ENCODE measurements at regions not wholly inside any gene's neighbourhood (a gene's known extent, or its start where the extent isn't known, plus 50 kb on each side); places are given as distances from the start of the nearest gene placed in this dataset.
"Not testable (repeated sequence)": the region's sequence is repeated elsewhere in the genome, so short reads cannot be mapped to it uniquely, and the experiment has no call there.

DNA sequence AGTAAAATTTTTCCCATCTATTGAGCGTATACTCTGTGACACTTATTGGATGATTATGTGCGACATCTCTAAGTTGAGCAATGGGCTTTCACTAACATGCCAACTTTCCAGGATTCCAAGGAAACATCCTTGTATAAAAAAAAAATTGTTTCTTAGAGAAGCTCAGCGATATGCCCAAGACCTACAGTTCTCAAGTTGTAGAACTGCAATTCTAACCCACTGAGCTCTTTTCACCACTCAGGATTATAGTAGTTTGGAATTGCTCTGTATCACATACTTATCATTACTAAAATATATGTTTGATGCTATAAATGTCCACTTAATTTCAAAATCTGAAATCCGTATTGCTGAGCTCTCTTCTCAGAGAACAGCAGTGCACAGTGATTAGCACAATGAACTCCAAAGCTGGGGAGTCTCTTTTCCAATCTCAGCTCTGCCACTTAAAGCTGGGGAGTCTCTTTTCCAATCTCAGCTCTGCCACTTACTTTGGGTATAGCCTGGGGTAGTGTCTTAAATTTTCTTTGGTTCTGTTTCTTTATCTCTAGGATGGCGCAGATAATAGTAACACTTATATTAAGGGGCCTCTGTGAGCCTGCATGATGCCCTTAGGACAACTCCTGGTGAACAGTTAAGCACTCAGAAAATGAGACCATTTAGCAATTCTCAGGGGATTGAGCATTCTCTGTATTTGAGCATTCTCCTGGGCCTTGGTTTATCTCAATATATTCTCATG lies 1722.2 kb upstream of the AGA start:
- DNase-seq = no peak

DNA sequence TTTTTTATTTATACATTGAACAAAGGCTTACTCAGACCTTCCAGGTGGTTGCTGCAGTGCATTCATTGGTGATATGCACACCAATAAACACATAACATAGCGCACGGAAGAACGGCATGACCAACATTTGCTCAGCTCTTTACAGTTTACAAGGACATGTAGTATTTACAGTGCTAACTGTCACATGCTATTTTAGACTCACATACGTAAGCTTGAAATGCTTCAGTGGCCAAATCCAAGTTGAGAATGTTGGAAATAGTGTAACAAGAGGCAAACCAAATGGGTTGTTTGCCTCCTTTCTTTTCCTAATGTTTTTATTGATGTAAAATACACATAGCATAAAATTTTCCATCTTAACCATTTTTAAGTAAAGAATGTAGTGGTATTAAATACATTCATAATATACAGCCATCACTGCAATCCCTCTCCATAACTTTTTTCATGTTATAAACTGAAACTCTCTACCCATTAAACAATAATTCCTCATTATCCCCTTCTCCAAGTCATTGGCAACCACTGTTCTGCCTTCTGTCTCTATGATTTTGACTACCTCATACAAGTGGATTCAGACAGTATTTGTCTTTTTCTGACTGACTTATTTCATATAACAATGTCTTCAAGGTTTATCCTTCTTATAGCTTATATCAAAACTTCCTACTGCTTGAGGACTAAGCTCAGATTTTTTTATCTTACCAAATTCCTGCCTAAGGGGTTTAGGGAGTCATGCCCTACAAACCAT lies 1722.9 kb upstream of the AGA start:
- DNase-seq = no peak

DNA sequence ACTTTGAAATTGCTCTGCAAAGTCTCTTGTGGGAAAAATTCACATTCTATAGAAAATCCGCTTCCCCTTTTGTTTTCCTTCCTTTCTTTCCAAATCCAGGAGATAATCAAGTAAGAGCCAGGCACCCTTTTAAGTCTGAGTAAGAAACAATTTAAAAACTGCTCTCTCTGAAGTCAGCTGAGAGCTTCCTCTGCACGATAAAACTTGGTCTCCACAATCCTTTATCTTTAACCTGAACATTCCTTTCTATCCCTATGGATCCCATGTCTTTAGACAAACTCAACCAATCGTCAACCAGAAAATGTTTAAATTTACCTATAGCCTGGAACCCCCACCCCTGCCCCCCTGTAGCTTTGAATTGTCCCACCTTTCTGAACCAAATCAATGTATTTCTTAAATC lies 1723.6 kb upstream of the AGA start:
- no peak for DNase-seq

DNA sequence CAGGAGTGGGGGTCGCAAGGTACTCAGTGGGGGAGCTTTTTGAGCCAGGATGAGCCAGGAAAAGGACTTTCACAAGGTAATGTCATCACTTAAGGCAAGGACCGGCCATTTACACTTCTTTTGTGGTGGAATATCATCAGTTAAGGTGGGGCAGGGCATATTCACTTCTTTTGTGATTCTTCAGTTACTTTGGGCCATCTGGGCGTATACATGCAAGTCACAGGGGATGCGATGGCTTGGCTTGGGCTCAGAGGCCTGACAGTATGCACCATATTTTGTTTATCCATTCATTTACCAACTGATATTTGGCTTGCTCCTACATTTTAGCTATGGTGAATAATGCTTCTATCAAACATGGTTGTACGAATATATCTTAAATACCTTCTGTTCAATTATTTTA lies 1728.1 kb upstream of the AGA start:
- DNase-seq = not testable (repeated sequence)

DNA sequence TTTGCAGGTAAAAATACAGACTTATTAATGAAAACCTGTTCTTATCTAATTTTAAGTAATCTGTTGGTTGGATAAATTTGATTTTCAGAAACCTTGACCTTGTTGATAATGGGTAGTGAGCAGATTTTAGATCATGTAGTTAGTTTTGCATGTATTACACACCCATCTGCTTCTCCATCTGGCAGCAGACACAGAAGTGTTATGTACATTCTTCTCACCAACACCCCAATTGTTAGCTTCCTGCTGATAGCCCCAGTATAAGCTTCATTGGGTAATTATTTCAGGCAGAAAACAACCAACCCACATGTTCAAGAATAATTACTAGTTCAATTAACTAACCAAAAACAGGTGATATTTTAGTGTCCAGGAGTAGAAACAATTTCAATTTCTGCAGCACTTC lies 1740.5 kb upstream of the AGA start:
- DNase-seq = no peak

- DNase-seq = no peak
Observed at GRCh38 chr4:179195887-179196286, 1753.7 kb upstream of the AGA start.

DNA sequence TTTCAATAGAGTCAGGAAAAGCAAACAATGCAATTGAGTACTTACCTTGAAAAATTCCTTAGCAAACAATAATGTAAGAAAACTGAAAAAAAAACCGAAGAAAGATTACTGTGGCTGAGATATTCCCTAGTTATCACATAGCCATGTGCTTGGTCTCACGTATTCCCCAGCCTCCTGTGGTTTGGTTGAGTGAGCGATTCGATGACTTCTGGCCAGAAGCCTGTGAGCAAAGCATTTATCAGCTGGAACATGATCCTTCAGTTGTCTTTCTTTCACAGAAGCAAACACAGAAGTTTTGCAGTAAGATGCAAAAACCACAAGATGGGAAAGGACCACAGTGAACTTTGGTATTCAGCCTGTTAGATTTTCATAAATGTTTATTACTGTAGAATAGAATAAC lies 1754.3 kb upstream of the AGA start:
- DNase-seq = no peak

- no peak for DNase-seq
Observed at GRCh38 chr4:179200681-179201080, 1758.4 kb upstream of the AGA start.

- DNase-seq = no peak
Observed at GRCh38 chr4:179225594-179225993, 1783.4 kb upstream of the AGA start.

DNA sequence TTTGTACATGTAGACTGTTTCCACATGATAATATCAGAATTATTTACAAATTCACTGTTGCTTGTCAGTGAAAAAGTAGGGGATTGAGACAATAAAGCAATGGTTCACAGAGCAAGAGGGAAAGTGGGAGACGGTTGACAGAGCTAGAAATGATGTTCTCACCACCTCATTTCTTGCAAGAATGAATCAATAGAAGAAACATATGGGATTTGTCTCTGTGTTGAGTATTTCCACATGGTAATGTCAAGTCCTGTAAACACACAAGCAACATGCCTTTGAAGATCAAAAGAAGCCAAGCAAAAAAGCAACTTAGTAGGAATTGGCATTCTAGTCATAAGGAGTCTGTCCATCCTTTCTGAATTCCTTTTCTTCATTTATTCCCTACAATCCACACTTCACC lies 1806.6 kb upstream of the AGA start:
- no peak for DNase-seq

GRCh38 chr4:179268791-179269190 lies 1826.6 kb upstream of the AGA start:
- no peak for DNase-seq

DNA sequence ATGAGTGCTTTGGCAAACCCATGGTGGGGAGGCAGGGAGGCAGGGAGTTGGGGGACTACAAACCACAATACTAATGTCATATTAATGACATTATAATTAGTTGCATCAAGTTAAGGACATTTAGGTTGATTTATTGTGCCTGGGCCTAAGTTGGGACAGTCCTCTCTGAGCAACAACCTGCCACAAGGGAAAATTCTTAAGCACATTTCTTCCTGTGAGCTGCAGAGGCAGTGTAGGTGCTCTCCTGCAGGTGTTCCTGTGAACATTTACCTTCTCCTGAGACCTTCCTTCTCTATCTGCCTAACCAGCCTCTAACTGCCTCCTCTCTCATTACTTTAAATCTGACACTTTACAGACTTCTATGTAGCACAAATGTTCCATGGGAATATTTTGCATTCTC lies 1830.0 kb upstream of the AGA start:
- no peak for DNase-seq

GRCh38 chr4:179278647-179279046 lies 1836.4 kb upstream of the AGA start:
- no peak for DNase-seq

DNA sequence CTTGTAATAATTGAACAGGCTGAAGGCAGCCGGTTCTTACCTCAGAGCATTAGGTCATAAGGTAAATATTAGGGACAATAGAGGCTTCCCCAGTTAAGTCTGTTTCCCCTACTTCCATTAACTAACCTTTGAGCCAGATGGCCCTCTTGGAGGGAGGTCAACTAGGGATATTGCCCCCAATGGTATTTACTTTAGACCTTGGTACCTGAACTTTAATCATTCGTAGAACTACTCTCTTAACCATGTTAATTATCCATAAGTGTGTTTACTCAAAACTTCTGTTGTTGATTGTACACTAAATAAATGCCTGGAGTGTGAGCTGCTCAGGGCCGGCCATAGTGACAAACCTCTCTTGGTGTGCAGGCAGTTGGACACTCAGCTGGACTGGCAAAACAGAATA lies 1843.5 kb upstream of the AGA start:
- no peak for DNase-seq

- DNase-seq = no peak
Observed at GRCh38 chr4:179291657-179292056, 1849.4 kb upstream of the AGA start.

DNA sequence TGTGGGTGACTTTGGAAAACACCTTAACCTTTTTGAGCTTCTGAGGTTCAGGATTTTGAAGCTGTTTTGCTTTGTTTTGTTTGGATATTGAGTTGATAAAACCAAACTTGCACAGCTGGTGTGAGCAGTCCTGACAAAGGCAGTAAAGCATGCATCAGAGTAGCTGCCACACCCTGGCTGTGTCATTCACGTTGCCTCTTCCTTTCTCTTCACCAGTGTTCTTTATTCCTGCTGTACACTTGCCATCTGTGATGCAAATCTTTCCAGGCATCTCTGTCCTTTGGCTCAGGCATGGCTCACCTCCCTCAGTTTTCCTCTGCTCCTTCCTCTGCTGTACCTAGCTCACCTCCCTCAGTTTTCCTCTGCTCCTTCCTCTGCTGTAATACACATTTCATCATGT lies 1850.2 kb upstream of the AGA start:
- no peak for DNase-seq

GRCh38 chr4:179307297-179308136 lies 1865.3 kb upstream of the AGA start:
- DNase-seq = no peak

DNA sequence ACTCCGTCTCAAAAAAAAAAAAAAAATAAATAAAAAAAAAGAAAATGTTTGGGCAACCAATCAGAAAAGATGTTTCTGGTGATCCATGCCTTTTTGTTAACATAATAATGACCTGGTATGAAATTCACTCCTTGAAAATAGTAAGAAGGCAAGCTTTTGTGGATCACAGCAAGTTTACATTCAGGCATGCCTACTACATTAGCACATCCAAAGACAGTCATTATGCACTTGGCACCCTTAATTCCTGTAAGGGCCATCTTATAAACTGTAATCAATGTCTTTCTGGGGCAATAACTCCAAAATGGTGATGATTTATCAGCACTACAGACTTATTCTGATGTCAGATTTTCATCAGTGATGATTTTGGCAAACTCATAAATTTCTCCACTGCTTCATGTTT lies 1871.6 kb upstream of the AGA start:
- no peak for DNase-seq

- DNase-seq = no peak
Observed at GRCh38 chr4:179325181-179325580, 1882.9 kb upstream of the AGA start.

- DNase-seq = no peak
Observed at GRCh38 chr4:179328627-179329026, 1886.4 kb upstream of the AGA start.

GRCh38 chr4:179331362-179331761 lies 1889.1 kb upstream of the AGA start:
- DNase-seq = no peak

DNA sequence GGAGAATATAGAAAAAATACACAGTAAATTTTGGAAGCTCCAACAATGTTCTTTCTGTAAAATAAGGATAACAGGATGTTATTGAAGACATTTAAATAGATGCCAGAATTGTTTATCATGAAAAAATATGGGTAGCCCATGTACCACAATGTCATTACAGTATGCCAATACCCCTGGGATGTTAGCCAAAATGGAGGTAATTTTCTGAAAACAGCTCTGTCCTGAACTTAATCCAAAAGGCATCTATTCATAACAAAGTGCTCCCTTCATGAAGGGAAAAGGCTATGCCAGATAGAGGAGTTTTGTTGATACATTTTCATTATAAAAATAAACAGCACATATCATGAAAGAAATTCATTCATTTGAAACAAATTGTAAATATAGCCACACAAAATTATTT lies 1902.6 kb upstream of the AGA start:
- no peak for DNase-seq

DNA sequence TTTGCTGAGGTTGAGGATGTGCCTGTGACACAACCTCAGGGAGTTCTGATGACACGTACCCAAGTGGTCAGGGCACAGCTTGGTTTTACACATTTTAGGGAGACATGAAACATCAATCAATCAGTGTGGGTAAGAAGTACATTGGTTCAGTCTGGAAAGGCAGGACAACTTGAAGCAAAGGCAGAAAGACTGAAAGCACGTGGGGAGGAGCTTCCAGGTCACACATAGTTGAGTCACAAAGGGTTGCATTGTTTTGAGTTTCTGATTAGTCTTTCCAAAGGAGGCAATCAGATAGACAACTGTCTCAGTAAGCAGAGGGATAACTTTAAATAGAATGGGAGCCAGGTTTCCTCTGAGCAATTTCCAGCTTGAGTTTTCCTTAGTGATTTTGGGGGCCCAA lies 1910.0 kb upstream of the AGA start:
- DNase-seq = no peak

DNA sequence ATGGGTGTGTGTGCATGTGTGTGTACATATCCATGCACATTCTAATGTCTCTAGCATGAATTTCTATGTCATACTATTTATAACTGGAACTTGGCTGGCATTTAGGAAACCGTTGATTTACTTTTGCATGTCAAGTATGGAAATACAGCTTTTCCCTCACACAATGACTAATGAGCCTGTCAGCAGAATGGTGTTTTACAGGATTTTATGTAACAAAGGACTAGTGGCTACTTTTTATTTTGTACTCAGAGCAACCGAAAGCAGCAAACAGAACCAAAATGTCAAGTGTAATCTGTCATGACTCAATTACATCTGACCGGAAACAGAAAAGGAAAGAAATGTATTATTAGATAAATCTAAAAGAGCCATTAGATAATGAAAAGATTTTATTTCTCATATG lies 1911.5 kb upstream of the AGA start:
- DNase-seq = no peak
